ENCODE measurements at regions not wholly inside any gene's neighbourhood (a gene's known extent, or its start where the extent isn't known, plus 50 kb on each side); places are given as distances from the start of the nearest gene placed in this dataset.
"Not testable (repeated sequence)": the region's sequence is repeated elsewhere in the genome, so short reads cannot be mapped to it uniquely, and the experiment has no call there.

DNA sequence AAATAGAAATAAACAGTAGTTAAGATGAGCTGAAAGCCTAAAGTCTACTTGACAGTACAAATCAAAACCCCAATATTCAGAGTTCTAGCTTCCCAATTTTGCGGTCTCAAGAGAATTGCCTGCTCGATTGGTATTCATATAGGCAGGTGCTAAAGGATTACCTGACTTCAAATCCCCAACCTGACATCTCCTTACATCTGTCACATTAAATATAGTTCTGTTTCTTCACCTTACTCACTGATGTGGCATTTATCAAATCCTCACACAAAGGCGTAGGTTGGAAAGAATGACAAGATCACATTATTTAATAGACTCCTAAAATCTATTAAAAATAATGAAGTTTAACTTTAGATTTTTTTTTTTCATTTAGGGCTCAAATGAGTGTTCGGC, 72.8 kb upstream of the ANKH start:
- DNase-seq: no peak

DNA sequence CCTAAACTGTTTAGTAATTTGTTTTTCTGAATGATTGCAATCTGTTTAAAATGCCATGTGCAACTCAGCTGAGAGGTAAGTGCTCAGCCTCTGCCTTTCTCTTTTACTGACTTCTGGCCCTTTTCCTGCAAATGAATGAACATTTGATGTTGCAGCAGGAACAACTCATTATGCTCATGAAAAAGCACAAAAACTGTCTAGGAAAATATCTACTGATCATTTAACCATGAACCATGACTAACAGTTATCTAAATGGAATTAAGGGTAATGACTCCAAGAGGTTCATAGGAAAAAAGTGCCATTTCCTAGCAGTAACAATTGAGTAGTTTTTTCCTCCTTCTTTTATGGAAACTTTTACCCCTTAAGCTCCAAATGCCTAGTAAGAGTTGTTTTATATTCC, 70.6 kb upstream of the ANKH start:
- no peak for DNase-seq

DNA sequence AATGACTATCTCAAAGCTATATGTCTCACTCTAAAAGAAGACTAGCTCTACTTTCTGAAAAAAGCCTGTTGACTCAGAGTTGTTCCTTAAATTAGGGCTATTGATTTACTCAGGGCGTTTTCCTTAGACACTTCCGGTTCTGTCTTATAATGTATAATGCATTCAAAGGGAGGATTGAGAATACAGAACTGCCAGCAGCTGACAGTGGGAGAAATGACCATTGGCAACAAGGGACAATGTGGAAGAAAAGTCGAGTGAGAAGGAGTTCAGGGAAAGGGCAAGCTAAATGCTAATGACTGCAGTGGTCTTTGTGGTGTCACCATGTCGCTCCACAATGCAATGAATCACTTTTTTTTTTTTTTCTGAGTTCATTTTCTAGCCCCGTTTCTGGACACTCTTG, 65.7 kb upstream of the ANKH start:
- no peak for DNase-seq

DNA sequence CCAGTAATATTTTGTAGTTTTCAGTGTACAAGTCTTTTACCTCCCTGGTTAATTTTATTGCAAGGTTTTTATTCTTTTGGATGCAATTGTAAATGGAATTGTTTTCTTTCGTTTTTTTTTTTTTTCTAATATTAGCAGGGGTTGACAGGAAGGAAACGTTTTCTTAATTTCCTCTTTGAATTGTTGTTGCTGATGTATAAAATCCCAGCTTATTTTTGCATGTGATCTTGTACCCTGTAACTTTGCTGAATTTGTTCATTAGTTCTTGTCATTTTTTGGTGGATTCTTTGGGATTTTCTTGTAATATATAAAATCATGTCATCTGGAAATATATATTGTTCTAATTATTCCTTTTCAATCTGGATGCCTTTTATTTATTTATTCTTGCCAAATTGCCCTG, 65.0 kb upstream of the ANKH start:
- no peak for DNase-seq

DNA sequence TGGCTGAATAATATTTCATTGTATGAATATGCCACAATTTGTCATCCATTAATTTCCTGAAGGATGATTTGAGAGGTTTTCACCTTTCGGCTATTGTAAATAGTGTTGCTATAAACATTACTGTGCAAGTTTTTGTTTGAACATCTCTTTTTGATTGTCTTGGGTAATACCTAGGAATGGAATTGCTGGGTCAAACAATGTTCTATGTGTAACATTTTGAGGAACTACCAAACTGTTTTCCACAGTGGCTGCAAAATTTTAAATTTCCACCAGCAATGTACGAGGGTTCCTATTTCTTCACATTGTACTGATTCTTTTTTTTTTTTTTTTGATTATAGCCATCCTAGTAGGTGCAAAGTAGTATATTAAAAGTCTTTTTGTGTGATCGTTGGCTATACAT, 63.8 kb upstream of the ANKH start:
- DNase-seq: no peak

DNA sequence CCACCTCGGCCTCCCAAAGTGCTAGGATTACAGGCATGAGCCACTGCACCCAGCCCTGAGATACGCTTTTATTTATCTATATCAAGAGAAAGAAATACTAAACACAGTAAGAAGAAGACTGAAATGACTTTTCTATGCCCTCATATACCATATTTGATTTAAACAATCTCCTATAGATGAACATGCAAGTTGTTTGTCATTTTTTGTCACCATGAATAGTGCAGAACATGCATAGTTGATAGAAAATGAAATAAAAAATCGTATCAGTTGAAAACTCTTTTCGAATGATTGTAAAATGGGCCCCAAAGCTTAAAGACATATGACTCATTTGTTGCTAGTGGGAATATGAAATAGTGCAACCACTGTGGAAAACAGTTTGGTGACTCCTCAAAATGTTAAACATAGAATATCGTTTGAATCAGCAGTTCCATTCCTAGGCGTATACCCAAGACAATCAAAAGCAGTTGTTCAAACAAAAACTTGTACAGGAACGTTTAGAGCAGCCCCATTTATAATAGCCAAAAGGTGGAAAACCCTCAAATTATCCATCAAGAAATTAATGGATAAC, 61.4 kb upstream of the ANKH start:
- no peak for DNase-seq

DNA sequence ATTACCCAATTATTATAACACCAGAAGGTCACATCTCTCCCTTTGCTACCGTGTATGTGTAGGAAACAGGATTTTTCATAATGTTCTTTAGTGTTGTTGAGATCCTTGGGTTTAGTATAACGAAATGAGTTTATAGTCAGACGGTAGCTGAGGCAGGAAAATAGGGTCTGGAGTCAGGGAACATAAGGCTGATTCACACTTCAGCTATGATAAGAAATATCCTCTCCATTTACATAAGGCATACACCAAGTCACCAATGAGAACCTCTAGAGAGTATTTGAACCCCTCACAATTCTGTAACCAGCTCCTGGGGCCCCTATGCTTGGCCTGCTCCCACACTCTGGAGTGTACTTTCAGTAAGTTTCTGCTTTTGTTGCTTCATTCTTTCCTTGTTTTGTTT, 58.9 kb upstream of the ANKH start:
- DNase-seq: no peak

DNA sequence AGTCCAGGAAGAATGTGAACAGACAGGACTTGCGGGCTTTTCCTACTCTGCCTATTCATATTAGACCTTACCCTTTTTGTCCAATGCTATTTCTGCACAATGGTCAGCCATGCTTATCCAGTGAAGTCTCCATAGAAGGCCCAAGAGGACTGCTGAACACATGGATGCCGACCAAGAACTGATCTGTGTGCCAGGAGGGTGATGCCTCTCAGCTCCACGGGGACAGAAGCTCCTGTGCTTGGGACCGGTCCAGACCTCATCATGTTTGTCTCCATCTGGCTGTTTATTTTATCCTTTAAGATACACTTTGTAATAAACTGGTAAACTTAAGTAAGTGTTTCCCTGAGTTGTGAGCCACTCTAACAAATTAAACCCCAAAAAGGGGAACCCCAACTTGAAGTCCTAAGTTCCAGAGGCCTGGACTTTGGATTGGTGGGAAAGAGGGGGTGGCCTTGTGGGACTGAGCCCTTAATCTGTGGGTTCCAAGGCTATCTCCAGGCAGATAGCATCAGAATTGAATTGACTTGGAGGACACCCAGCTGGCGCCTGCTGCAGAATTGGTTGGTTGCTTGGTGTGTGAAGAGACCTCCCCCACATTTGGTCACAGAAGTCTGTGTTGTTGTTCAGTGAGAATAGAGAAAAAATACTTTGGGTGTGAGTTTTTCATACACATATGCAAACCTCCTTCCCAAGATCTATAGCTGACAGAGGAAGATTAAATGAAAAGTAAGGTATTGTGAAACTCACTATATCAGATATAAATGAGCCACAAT, 57.9 kb upstream of the ANKH start:
- DNase-seq: no peak

DNA sequence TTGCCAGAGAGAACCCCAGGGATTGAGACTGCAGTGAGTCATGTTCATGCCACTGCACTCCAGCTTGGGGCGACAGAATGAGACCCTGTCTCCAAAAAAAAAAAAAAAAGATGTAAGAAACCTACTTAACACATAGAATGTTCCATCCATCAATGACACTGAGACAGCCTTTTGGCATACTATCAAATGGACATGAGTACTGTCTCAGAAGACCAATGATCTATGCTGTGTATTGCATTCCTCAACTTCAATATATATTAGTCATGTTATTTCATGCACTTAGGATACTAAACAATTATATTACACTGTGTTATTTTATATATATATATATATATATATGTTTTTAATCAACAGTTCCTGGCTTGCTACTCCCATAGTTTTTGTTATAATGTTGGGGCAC, 57.1 kb upstream of the ANKH start:
- no peak for DNase-seq

DNA sequence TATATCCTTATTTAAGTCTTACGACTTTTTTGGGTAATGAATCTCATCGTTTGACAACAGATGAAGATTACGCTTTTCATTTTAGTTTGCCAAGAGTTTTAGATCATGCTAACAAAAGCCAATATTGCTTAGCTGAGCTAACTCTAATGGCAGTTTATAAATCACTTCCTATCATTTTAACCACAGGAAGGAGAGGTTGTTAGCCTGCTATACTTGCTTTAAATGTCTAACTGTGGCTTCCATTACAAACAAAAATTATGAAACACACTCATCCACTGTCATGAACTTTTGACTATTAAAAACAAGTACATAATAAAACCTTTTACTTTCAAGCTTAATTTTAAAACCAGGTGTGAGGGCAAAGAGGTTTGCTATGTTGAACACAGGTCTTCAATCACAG, 53.7 kb upstream of the ANKH start:
- no peak for DNase-seq

DNA sequence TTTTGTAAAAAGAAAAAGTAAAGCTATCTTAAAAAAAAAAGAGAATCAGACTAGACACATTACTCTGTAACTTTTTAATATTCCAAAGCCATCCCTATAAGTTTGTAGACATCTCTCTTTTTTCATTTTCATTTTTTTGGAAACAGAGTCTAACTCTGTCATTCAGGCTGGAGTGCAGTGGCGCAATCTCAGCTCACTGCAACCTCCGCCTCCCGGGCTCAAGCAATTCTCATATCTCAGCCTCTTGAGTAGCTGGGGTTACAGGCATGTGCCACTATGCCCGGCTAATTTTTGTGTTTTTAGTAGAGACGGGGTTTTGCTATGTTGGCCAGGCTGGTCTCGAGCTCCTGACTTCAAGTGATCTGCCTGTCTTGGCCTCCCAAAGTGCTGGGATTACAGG, 51.4 kb upstream of the ANKH start:
- not testable (repeated sequence) for DNase-seq

DNA sequence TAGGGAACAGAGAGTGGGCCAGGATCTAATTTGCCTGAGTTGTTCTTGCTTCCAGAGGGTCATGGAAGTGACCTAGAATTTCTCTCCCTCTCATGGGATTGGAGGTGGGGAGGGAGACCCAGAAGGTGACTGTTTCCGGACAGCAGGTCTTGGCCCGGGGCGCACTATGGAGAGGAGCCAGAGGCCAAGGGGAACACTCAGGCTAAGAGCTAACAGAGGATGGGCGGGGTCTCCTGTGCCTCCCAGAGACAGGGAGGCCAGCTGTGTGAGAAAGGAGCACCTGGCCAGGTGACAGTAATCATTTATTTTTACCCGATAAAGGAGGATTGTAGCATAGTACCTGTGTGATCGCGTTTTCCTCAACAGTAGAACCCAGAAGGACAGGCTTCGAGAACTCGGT, 50.9 kb upstream of the ANKH start:
- DNase-seq: no peak

All from muscle of arm (tissue), 1 donor.